Suprapubic skin (tissue), 4 donors: ENCODE measurements at regions not wholly inside any gene's neighbourhood (a gene's known extent, or its start where the extent isn't known, plus 50 kb on each side); places are given as distances from the start of the nearest gene placed in this dataset.

Source experiments
- DNase-seq, 2 donors: peaks; one replicate each; pipeline ENCODE4 v3.0.0-alpha.2; 2019; ENCODE audit warnings: low spot score in 2 of 2
- H3K27ac ChIP-seq: fragments of 200-600 bp; sonication (generic); one replicate; pipeline ENCODE4 v1.5.1; 2019
- H3K27me3 ChIP-seq: fragments of 200-600 bp; sonication (generic); one replicate; pipeline ENCODE4 v1.5.1; 2019
- H3K36me3 ChIP-seq: fragments of 200-600 bp; sonication (generic); one replicate; pipeline ENCODE4 v1.5.1; 2019
- H3K4me1 ChIP-seq: fragments of 200-600 bp; sonication (generic); one replicate; pipeline ENCODE4 v1.5.1; 2019
- H3K4me3 ChIP-seq: fragments of 200-600 bp; sonication (generic); one replicate; pipeline ENCODE4 v1.5.1; 2019; ENCODE audit warnings: mild to moderate bottlenecking
- H3K9me3 ChIP-seq: fragments of 200-600 bp; sonication (generic); one replicate; pipeline ENCODE4 v1.5.1; 2019
- EP300 ChIP-seq: sonication (generic); formaldehyde crosslinking; IDR thresholded peaks from one replicate; pipeline ENCODE4 v1.6.1; 2017; ENCODE audit warnings: antibody characterized with exemption
- POLR2A ChIP-seq, 2 donors: fragments of 450-650 bp; IDR thresholded peaks; one replicate each; pipeline ENCODE4 v1.6.1; 2017; ENCODE audit warnings: antibody characterized with exemption in 2 of 2, mild to moderate bottlenecking in 2 of 2, moderate library complexity in 2 of 2
- POLR2AphosphoS5 ChIP-seq, 3 donors: sonication (generic); formaldehyde crosslinking; IDR thresholded peaks; one replicate each; pipeline ENCODE4 v1.6.1; 2017; ENCODE audit warnings: antibody characterized with exemption in 3 of 3
- WGBS: methylation state at CpG from one replicate; pipeline ENCODE4 v1.1.5; 2018; 5-methylcytosine and 5-hydroxymethylcytosine counted together
- TF ChIP-seq, protein P1 (sequence below), 2 donors: fragments of 200-600 bp in 1 of 2; fragments of 450-650 bp in 1 of 2; sonication (generic) in 1 of 2; IDR thresholded peaks; one replicate each; pipeline ENCODE4 v1.5.1; 2016 to 2019; ENCODE audit warnings: antibody characterized with exemption in 2 of 2, mild to moderate bottlenecking in 1 of 2, moderate library complexity in 1 of 2

GRCh38 chr16:35823342-35823741 is 2363.9 kb downstream of the TP53TG3F start:
- TF ChIP-seq, protein P1, sequence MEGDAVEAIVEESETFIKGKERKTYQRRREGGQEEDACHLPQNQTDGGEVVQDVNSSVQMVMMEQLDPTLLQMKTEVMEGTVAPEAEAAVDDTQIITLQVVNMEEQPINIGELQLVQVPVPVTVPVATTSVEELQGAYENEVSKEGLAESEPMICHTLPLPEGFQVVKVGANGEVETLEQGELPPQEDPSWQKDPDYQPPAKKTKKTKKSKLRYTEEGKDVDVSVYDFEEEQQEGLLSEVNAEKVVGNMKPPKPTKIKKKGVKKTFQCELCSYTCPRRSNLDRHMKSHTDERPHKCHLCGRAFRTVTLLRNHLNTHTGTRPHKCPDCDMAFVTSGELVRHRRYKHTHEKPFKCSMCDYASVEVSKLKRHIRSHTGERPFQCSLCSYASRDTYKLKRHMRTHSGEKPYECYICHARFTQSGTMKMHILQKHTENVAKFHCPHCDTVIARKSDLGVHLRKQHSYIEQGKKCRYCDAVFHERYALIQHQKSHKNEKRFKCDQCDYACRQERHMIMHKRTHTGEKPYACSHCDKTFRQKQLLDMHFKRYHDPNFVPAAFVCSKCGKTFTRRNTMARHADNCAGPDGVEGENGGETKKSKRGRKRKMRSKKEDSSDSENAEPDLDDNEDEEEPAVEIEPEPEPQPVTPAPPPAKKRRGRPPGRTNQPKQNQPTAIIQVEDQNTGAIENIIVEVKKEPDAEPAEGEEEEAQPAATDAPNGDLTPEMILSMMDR (IDR thresholded peaks at IDR 0.05): no peak
- TF ChIP-seq POLR2AphosphoS5 (IDR thresholded peaks at IDR 0.05) (no peak), POLR2A (IDR thresholded peaks at IDR 0.05) (no peak), EP300 (no peak)
- no peaks in the 10 kb centered on the region for H3K36me3 ChIP-seq
- DNase-seq: no peak
- H3K9me3 ChIP-seq: peaks cover 4% of the 10 kb centered on the region
- no peaks in the 10 kb centered on the region for H3K4me1 ChIP-seq
- H3K27ac ChIP-seq: no peak overlapping the region
- no peak overlapping the region for H3K4me3 ChIP-seq
- H3K27me3 ChIP-seq: no peaks in the 10 kb centered on the region

DNA sequence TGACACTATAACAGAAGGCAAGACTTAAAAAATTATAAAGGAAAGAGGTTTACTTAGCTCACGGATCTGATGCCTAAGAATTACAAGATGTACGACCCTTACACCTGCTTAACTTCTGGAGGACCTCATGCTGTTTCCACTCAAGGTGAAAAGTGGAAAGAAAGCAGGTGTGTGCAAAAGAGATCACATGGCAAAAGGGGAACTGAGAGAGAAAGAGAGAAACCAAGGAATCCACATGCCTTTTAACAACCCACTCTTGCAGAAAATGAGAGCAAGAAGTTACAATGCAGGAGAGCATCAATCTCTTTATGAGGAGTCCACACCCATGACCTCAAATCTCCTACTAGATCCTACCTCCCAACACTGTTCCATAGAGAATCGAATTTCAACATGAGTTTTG is 2382.2 kb downstream of the TP53TG3F start:
- no peaks in the 10 kb centered on the region for H3K4me1 ChIP-seq
- H3K9me3 ChIP-seq: peaks cover 3% of the 10 kb centered on the region
- no peak for DNase-seq
- TF ChIP-seq, protein P1 (IDR thresholded peaks at IDR 0.05): no peak
- TF ChIP-seq POLR2AphosphoS5 (IDR thresholded peaks at IDR 0.05) (no peak), EP300 (no peak), POLR2A (IDR thresholded peaks at IDR 0.05) (no peak)
- H3K36me3 ChIP-seq: no peaks in the 10 kb centered on the region
- H3K4me3 ChIP-seq: no peak overlapping the region
- no peak overlapping the region for H3K27ac ChIP-seq
- 42% methylated on average over 3 of the region's 3 CpGs for WGBS
- H3K27me3 ChIP-seq: no peaks in the 10 kb centered on the region

- Histone ChIP-seq H3K9me3 (no peaks in the 10 kb centered on the region), H3K4me3 (no peak overlapping the region), H3K36me3 (no peaks in the 10 kb centered on the region), H3K27ac (no peak overlapping the region), H3K4me1 (no peaks in the 10 kb centered on the region), H3K27me3 (no peaks in the 10 kb centered on the region)
- TF ChIP-seq EP300 (no peak), POLR2A (IDR thresholded peaks at IDR 0.05) (no peak), POLR2AphosphoS5 (IDR thresholded peaks at IDR 0.05) (no peak)
- TF ChIP-seq, protein P1 (IDR thresholded peaks at IDR 0.05): no peak
- DNase-seq: no peak
Measured at GRCh38 chr16:35862242-35862641, 2402.8 kb downstream of the TP53TG3F start.

GRCh38 chr16:35868630-35869029 is 2409.2 kb downstream of the TP53TG3F start:
- 48% methylated on average over 3 of the region's 3 CpGs for WGBS
- Histone ChIP-seq H3K27me3 (no peaks in the 10 kb centered on the region), H3K36me3 (no peaks in the 10 kb centered on the region), H3K4me3 (no peak overlapping the region), H3K27ac (no peak overlapping the region), H3K4me1 (no peaks in the 10 kb centered on the region), H3K9me3 (peaks cover 3% of the 10 kb centered on the region)
- DNase-seq: no peak
- no peak for TF ChIP-seq POLR2A (IDR thresholded peaks at IDR 0.05)

DNA sequence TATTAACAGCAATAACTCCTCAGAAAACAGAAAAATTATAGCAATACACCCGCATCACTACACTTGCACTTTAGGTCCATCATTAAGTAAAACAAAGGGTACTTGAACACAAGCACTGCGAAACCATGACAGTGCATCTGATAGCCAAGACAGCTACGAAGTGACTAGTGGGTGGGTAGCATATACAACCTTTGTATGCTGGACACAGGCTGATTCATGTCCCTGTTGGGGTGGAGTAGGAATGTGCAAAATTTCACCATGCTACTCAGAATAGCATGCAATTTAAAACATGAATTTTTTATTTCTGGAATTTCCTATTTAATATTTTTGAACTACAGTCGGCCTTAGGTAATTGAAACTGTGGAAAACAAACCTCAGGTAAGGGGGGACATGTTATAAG is 2414.1 kb downstream of the TP53TG3F start:
- Histone ChIP-seq H3K36me3 (no peaks in the 10 kb centered on the region), H3K4me1 (no peaks in the 10 kb centered on the region), H3K9me3 (peaks cover under 1% of the 10 kb centered on the region), H3K27me3 (no peaks in the 10 kb centered on the region), H3K4me3 (no peak overlapping the region), H3K27ac (no peak overlapping the region)
- no peak for DNase-seq
- TF ChIP-seq EP300 (no peak), POLR2AphosphoS5 (IDR thresholded peaks at IDR 0.05) (no peak), POLR2A (IDR thresholded peaks at IDR 0.05) (no peak)
- TF ChIP-seq, protein P1 (IDR thresholded peaks at IDR 0.05): no peak
- 66% methylated on average over 4 of the region's 4 CpGs for WGBS

DNA sequence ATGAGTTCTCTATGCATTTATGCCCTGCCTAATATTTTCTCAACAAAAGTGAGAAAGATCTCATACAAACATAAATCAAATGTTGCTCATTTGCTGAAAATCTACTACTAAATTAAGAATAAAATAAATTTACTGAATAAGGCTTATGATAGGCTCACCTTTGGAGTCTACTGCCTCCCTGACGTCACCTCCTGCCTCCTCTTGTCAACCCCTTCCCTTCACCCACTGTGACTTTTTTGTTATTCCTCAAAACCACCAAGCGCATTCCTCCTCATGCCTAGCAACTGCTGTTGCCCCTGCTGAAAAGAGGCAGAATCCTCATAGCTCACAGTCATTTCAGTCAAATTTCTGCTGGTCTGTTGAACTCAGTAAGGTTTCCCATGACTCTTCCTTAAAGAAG is 2422.2 kb downstream of the TP53TG3F start:
- peaks cover 6% of the 10 kb centered on the region for H3K9me3 ChIP-seq
- WGBS: 74% methylated on average over 2 of the region's 2 CpGs
- H3K4me1 ChIP-seq: no peaks in the 10 kb centered on the region
- no peak overlapping the region for H3K4me3 ChIP-seq
- H3K27me3 ChIP-seq: no peaks in the 10 kb centered on the region
- TF ChIP-seq POLR2A (IDR thresholded peaks at IDR 0.05): no peak
- TF ChIP-seq EP300: no peak
- TF ChIP-seq, protein P1 (IDR thresholded peaks at IDR 0.05): no peak
- no peak for TF ChIP-seq POLR2AphosphoS5 (IDR thresholded peaks at IDR 0.05)
- no peak for DNase-seq
- H3K27ac ChIP-seq: no peak overlapping the region
- no peaks in the 10 kb centered on the region for H3K36me3 ChIP-seq
